GM21737 (cell line): ENCODE measurements at regions not wholly inside any gene's neighbourhood (a gene's known extent, or its start where the extent isn't known, plus 50 kb on each side); places are given as distances from the start of the nearest gene placed in this dataset.
"Not testable (repeated sequence)": the region's sequence is repeated elsewhere in the genome, so short reads cannot be mapped to it uniquely, and the experiment has no call there.

Experiments used
- ATAC-seq: cut with Tn5 transposase; IDR thresholded peaks from one replicate; pipeline ENCODE4 v1.9.1; 2021; ENCODE audit warnings: mild to moderate bottlenecking, moderate library complexity; ENCODE audit not compliant: unreplicated experiment

- ATAC-seq = no peak
Measured at GRCh38 chrX:25442499-25442898, 426.7 kb upstream of the ARX start.

- ATAC-seq = no peak
Measured at GRCh38 chrX:25433307-25433706, 417.5 kb upstream of the ARX start.

GRCh38 chrX:25432396-25432795, 416.6 kb upstream of the ARX start:
- no peak for ATAC-seq

GRCh38 chrX:25427873-25428555, 412.2 kb upstream of the ARX start:
- no peak for ATAC-seq

GRCh38 chrX:25404163-25404562, 388.4 kb upstream of the ARX start:
- not testable (repeated sequence) for ATAC-seq

GRCh38 chrX:25389266-25389665, 373.5 kb upstream of the ARX start:
- ATAC-seq = no peak

- no peak for ATAC-seq
Measured at GRCh38 chrX:25383196-25383595, 367.4 kb upstream of the ARX start.

- no peak for ATAC-seq
Measured at GRCh38 chrX:25356456-25356855, 340.7 kb upstream of the ARX start.

- no peak for ATAC-seq
Measured at GRCh38 chrX:25344161-25344936, 328.6 kb upstream of the ARX start.

GRCh38 chrX:25343060-25343459, 327.3 kb upstream of the ARX start:
- no peak for ATAC-seq

- no peak for ATAC-seq
Measured at GRCh38 chrX:25337841-25338240, 322.1 kb upstream of the ARX start.

GRCh38 chrX:25300994-25301393, 285.2 kb upstream of the ARX start:
- ATAC-seq = no peak

- no peak for ATAC-seq
Measured at GRCh38 chrX:25296850-25297249, 281.1 kb upstream of the ARX start.

- no peak for ATAC-seq
Measured at GRCh38 chrX:25295466-25295865, 279.7 kb upstream of the ARX start.

GRCh38 chrX:25290132-25290531, 274.4 kb upstream of the ARX start:
- no peak for ATAC-seq

- no peak for ATAC-seq
Measured at GRCh38 chrX:25288676-25289075, 272.9 kb upstream of the ARX start.

GRCh38 chrX:25287521-25287920, 271.8 kb upstream of the ARX start:
- ATAC-seq = no peak

GRCh38 chrX:25285598-25285997, 269.8 kb upstream of the ARX start:
- no peak for ATAC-seq

- ATAC-seq = no peak
Measured at GRCh38 chrX:25279510-25279909, 263.7 kb upstream of the ARX start.

GRCh38 chrX:25278341-25278740, 262.6 kb upstream of the ARX start:
- ATAC-seq = no peak

- no peak for ATAC-seq
Measured at GRCh38 chrX:25277574-25277973, 261.8 kb upstream of the ARX start.

GRCh38 chrX:25275159-25275558, 259.4 kb upstream of the ARX start:
- ATAC-seq = no peak

- ATAC-seq = no peak
Measured at GRCh38 chrX:25241461-25241860, 225.7 kb upstream of the ARX start.
